NCI-H1105 treated with DMSO at 0.1 percent for 48 hours (cell line): ENCODE measurements at regions not wholly inside any gene's neighbourhood (a gene's known extent, or its start where the extent isn't known, plus 50 kb on each side); places are given as distances from the start of the nearest gene placed in this dataset.
A peak's percentile ranks its signal among the peaks of the same experiment; 100 is the strongest.
"Not testable (repeated sequence)": the region's sequence is repeated elsewhere in the genome, so short reads cannot be mapped to it uniquely, and the experiment has no call there.

Source experiments
- DNase-seq: peaks from one replicate; lab custom pipeline; 2025; lab: John Stamatoyannopoulos, UW

DNA sequence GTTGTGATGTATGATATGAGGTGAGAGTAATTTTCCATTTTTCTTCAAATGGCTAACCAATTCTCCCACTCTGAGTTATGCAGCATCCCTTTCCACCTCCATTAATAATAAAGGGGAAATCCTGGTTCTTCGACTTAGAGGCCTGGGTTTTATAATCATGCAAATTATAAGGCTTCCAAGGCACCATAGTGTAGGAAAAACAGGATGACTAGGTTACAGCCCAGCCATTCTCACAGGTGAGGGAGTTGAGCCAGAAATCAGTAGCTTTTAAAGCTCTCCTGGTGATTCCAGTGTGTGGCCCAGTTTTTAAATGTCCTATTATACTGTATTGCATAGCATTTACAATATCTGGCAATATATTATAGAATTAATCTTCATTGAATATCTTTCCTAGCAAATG lies 203.1 kb downstream of the ARHGEF9 start:
- no peak for DNase-seq

DNA sequence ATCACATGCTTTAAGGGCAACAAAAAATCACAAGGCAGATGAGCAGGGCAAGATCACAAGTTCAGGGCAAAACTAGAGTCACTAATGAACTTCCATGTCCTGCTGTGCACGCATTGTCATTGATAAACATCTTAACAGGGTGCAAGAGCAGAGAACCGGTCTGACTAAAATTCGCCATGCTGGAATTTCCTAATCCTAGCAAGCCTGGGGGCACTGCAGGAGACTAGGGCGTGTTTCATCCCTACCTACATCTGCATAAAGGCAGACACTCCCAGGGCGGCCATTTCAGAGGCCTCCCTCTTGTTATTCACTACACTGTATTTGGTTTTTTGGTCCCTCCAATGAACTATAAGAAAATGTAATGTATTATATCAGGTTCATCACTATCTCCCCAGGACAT lies 203.6 kb downstream of the ARHGEF9 start:
- no peak for DNase-seq

DNA sequence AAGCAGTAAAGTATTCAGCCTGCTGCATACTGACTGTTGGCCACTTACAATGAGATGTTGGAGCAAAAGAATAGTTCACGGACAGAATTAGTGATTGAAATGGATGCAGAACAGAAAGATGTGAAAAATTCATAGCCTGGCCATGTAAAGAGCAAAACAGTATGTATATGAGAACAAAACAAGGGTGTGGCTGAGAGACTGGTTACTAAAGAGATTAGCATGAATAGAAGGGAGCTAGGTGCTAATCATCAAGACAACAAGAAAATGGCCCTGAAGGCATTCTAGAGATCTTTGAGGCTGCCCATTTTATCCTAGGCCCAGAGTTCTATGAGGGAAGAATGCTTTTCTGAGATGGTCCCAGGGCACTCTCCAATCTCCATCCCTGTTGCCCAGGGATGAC lies 208.5 kb downstream of the ARHGEF9 start:
- no peak for DNase-seq

DNA sequence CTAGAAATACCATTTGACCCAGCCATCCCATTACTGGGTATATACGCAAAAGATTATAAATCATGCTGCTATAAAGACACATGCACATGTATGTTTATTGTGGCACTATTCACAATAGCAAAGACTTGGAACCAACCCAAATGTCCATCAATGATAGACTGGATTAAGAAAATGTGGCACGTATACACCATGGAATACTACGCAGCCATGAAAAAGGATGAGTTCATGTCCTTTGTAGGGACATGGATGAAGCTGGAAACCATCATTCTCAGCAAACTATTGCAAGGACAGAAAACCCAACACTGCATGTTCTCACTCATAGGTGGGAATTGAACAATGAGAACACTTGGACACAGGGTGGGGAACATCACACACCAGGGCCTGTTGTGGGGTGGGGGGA lies 209.3 kb downstream of the ARHGEF9 start:
- DNase-seq, result not testable (repeated sequence)

DNA sequence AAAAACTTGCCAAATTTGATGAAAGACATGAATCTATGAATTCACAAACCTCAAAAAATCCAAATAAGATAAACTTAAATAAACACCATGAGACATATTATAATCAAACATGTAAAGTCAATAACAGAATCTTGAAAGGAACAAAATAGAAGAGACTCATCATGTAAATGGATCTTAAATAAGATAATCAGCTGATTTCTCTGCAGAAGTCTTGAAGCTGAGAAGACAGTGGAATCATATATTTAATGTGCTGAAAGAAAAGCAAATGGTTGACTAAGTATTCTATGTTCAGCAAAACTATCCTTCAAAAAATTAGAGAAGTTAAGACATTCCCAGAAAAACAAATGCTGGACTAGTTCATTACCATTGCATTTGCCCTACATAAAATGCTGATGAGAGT lies 215.7 kb upstream of the SPIN4 start:
- no peak for DNase-seq

DNA sequence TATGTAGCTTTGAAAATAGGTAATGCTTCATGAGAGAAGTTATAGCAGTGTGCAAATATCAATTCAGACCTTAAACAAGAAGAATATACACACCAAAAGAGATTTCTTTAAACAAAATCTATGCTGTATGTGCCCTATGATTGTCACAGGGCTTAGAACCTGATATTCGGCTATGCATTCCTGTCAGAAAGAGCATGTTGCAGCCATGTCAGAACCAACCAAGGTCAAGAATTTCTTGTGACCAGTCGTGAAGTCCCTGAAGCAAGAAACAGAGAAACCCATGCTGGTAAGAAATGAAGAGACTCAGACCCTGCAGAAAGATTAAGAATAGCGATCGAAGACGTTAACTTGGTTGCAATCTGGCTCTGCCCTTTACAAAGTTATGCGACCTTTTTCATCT lies 210.3 kb upstream of the SPIN4 start:
- DNase-seq, result no peak

DNA sequence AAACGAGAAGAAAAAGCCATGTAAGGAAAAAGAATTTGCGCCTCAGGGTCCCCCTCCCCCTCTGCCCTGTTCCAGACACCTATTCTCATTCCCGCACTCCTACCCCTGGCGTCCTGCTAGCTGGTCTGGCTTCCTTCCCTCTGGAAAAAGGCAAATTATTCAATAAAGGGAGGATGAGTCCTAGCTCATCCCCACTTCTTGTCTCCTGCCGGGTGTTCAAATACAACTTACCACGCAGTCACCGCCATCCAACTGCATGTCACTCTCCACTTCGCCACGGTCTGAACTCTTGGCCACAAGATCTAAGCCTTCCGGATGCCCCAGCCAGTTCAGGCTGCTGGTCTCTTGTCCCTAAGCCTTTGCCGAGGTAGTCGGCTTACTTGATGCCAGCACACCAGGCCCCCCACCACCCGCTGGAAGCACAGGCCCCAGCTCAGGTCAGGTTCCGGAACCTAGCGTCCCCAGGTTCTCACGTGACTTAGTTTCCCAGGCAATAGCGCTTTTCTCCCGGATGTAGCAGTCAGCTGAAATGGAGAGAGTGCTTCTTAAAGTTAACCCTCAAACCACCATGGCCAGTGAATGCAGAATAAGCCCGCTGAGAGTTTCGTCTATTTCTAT lies 209.6 kb upstream of the SPIN4 start:
- peak; percentile 81 for DNase-seq

DNA sequence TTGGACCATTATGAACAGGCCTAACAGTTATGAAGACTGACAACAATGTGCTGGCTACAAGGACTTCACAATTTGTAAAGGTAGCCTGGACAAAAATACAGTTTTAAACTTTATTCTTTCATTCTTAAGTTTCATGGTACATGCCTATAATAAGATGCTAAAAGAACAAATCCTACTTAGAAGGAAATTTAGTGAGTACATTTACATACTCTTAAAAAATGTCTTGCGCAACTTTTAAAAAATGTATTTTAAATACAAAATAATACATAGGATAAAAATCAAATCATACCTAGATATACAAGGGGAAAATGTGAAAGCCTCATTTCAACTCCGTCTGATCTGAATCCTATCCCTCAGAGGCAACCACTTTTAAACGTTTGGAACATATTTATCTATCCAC lies 200.7 kb upstream of the SPIN4 start:
- no peak for DNase-seq

DNA sequence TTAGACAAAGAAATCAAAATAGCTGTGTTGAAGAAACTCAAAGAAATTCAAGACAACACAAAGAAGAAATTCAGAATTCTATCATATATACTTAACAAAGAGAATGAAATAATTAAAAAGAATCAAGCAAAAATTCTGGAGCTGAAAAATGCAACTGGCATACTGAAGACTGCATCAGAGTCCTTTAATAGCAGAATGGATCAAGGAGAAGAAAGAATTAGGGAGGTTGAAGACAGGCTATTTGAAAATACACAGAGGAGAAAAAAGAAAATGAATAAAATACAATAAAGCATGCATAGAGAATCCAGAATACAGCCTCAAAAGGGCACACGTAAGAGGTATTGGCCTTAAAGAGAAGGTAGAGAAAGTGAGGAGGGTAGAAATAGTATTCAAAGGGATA lies 179.5 kb upstream of the SPIN4 start:
- no peak for DNase-seq

DNA sequence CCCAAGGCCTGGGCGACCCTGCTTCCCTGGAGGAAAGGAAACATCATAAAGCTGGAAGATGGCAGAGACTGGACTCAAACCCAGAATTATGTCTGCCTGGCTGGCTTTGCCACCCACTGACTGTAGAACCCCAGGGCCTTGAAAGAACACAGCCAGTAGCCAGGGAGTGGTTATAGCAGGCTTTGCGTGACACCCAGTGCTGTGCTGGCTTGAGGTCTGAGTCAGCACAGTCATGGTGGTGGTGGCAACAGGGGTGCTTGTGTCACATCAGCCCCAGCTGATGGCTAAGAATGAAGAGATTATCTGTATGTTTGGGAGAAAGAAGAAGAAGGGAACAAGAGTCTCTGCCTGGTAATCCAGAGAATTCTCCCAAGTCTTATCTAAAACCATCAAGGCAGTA lies 178.8 kb upstream of the SPIN4 start:
- no peak for DNase-seq

DNA sequence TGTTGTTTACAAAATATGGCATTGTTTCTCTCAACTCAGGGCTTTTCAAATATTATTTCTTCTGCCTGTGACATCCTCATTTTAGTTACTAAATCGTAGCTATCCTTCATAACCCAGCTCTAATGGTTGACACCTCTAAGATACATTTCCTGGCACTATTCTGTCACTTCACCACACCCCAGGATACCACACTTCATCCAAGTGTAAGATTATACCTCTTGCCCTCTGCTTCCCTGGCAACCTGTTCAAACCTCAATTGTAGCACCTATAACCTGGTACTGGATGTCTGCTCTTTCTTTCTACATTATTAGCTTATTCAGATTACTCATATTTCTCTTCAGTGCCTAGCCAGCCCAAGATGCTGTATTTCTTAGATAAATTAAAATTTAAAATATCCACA lies 175.7 kb upstream of the SPIN4 start:
- no peak for DNase-seq

DNA sequence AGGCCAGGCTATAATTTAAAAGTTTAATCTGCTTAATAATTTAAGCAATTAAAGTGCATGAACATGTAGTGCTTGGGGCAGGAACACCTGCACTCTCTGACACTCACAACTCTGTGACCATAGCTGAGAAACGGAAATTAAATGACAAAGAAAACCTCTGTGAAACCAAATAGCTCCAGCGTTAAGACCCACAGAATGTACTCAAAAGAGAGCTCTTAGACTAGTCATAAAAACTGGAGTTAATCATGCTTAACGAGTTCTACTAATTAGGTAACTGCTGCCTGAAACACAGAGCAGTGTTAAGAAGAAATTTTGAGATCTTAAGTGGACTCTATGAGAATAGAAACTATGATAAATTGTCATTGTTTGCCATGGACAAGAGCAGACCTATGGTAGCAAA lies 174.4 kb upstream of the SPIN4 start:
- DNase-seq, result peak; percentile 2

DNA sequence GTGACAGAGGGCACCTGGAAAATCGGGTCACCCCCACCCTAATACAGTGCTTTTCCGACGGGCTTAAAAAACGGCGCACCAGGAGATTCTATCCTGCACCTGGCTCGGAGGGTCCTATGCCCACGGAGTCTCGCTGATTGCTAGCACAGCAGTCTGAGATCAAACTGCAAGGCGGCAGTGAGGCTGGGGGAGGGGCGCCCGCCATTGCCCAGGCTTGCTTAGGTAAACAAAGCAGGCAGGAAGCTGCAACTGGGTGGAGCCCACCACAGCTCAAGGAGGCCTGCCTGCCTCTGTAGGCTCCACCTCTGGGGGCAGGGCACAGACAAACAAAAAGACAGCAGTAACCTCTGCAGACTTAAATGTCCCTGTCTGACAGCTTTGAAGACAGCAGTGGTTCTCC lies 168.2 kb upstream of the SPIN4 start:
- not testable (repeated sequence) for DNase-seq

DNA sequence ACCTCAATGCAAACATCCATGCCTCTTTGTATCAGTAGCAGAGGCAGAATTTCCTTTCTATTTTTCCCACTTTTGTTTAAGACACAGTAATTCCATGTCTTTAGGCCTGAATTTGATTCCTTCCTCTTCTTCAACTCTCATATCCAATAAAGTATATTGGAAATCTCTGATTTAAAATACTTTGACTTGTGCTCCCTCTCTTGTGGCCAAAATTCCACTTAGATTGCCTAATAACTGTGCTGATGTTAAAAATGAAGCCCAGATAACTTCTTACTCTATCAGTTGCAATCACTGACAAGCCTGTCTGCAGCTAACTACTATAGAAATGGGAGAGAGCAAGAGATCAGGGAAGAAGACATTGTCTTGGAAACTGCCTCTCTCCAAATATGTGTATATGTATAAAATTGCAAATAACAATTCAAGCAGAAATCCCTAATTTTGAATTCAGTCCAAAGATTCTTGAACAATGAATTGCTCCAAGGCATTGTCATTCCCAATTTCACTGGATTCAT lies 163.5 kb upstream of the SPIN4 start:
- DNase-seq, result no peak

DNA sequence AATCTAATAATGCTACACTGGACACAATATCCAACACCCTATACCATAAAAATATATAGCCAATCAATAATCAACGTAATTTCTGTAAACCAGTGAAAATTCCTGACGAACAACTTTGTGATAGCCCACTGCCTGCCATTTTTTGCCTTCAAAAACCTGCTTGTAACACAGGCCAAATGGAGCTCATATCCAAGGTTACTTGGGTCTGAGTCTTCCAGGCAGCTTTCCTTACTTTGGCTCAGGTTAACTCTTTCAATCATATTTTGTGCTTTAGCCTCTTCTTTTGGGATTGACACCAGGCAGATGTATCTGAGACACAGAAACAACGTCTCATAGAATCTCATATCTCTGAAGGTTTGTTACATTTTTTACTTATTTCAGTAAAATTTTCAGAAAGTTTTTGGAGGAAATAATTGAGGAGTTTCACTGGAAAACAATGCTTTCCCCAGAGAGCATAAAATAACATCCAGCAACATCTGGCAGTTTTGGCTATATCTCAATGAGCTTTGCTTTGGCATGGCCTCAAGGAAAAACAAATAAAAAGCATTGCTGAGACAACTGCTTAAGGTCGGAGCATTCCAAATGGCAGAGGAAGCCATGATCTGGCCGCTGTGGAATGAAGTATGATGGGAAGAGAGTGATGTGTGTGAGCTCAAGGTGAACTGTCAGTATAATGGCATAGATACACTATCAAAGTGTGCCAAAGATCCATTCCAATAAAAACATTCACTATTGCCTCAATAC lies 162.9 kb upstream of the SPIN4 start:
- DNase-seq, result no peak

DNA sequence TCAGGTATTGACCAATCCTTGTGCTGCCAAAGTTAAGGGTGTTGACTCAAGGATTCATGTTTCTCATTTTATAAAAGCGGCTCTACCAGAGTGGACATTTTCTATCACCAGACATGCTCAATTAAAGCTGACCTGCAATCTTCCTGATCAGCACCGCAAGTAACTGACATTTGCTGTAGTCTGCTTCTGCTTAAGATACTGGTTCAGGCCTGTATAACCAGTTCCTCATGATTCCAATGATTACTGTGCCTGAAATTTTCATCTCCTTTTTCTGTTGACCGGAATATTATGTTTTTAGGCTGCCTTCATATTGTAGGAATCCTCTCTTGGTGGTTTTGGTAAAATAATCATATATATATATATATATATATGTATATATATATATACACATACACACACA lies 160.2 kb upstream of the SPIN4 start:
- no peak for DNase-seq

DNA sequence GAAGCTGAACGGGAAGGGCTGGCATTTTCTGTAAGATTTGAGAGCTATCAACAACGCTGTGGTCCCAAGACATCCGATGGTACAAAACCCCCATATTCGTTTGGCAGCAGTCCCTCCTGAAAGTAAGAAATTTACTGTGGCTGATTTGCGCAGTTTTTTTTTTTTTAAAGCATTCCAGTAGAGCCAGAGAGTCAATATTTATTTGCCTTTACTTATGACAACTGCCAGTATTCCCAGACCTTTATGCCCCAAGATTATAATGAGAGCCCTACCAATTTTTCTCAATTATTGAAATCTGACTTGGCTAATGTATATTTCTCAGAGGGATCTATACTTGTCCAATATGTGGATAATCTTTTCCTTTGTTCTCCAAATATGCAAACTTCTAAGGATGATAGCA lies 157.5 kb upstream of the SPIN4 start:
- DNase-seq, result no peak

DNA sequence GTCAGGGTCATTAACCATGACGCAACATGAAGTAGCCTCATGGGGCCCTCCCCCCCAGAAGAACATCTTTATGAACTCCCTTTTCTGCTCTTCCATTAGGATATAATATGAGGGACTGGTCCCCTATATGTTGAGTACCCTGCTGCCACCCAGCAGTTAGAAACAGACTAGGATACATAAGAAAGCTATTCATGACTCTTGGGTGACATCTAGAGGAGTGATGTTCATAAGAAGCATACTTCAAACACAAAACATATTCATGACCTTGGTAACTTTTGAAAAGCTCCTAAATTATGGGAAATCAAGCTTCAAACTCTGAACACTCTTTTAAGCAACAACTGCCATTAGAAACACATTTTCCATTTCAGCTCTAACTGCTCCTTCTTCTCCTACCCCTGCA lies 155.2 kb upstream of the SPIN4 start:
- DNase-seq, result peak; percentile 2

DNA sequence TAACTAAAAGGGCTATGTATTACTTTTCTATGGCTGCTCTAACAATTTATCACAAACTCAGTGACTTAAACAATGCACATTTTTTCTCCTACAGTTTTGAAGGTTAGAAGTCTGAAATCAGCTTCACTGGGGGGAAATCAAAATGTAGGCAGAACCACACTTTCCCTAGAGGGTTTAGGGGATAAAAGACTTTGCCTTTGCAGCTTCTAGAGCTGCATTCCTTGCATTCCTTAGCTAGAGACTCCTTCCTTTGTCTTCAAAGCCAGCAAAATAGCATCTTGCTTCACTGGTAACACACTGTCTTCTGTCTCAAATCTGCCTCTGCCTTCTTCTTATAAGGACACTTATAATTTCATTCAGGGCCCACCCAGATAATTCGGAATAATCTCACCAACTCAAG lies 152.4 kb upstream of the SPIN4 start:
- DNase-seq, result no peak

DNA sequence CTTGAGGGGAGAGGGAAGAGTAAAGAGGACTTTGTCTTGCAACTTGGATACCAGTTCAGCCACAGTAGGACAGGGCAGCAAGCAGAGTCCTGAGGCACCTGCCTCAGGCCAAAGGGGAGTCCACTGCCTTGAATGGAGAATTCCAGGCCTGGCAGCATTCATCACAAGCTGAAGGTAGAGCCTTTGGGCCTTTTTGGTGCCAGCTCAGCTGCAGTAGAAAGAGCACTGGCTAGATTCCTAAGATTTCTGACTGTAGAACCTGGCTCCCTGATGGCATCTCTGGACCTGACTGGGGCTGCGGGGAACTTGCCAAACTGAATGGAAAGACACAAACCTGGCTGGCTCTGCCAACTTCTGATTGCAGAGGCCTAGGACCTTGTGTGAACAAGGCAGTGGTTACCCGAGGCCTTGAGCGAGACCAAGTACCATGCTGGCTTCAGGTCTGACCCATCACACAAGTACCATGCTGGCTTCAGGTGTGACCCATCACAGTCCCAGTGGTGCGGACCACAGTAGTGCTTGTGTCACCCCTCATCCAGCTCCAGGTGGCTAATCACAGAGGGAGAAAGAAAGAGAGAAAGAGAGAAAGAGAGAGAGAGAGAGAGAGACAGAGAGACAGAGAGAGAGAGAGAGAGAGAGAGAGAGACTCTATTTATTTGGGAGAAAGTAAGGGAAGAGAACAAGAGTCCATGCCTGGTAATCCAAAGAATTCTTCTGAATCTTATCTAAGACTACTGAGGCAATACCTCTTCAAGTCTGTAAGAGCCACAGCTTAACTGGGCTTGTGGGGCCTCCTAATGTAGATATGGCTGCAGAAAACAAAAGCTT lies 137.6 kb upstream of the SPIN4 start:
- no peak for DNase-seq

DNA sequence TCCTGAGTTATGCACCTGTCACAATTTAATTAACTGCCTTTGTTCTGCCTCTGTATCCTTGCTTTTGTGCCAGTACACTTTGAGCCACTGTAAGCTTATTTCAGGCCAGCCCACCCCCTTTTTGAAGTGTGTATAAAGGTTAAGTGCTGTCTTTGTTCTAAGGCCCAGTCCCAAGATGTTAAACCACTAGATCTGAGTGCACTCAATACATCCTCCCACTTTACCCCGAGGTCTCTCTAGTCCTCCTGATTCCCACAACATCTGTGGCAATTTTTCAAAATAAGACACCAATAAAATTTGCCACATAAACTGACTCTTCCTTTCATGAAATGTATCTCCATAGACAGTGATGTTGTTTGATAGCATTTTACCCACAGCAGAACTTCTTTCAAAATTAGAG lies 124.1 kb upstream of the SPIN4 start:
- no peak for DNase-seq

DNA sequence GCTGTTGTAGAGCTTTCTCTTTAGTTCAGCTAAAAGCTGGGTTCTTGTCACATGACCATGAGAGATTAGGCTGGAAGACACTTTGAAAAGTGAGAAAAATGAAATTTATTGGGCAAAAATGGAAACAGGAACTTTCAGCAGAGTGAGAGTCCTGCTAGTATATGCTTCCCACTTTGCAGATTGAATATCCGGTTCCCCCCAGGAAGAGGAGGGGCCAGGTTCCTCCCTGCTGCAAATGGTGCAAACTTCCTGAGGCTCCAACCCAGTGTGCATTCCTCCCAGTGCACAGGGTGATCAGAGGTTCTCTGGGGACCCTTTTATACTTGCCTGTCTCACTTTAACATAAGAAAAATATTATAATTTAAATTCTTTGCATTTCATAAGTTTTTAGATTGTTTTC lies 119.9 kb upstream of the SPIN4 start:
- no peak for DNase-seq

DNA sequence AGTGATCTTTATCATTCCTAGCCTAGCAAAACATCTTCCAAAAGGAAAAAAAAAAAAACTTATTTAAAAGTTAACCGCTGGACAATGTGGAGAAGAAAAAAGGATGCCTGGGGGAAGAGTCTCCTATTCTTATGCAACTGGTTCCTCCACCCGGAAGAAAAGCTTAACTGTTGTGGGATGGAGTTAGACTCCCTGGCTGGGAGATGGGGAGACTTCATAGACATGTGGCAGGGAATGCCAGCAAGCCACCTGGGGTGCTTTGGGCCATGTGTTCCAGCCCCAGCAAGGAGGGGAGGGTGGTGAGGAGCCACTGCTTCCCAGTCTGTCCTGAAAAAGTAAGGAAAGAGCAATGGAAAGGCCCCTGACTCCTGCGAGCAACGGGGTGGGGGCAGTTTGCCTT lies 119.4 kb upstream of the SPIN4 start:
- no peak for DNase-seq
